ENCODE measurements at regions not wholly inside any gene's neighbourhood (a gene's known extent, or its start where the extent isn't known, plus 50 kb on each side); places are given as distances from the start of the nearest gene placed in this dataset.
A peak's percentile ranks its signal among the peaks of the same experiment; 100 is the strongest.

GRCh38 chr2:215611609-215612386, 175.9 kb upstream of the FN1 start (continued):
- TF ChIP-seq HDAC1 (CRISPR knock-in tag; IDR thresholded peaks at IDR 0.05) (no peak), AKAP8 (CRISPR knock-in tag; IDR thresholded peaks at IDR 0.05) (no peak), ZNF10 (CRISPR knock-in tag; IDR thresholded peaks at IDR 0.05; ENCODE audit: borderline replicate concordance, low read depth) (no peak), KDM5B (CRISPR knock-in tag; IDR thresholded peaks at IDR 0.05; ENCODE audit: borderline replicate concordance) (no peak), KLF6 (CRISPR knock-in tag; IDR thresholded peaks at IDR 0.05) (no peak), AKNA (CRISPR knock-in tag; IDR thresholded peaks at IDR 0.05; ENCODE audit: borderline replicate concordance) (no peak), ZNF33B (CRISPR knock-in tag; IDR thresholded peaks at IDR 0.05) (no peak), RAD51 (IDR thresholded peaks at IDR 0.05; ENCODE audit: borderline replicate concordance) (no peak), NKX3-1 (CRISPR knock-in tag; IDR thresholded peaks at IDR 0.05) (no peak), ZNF660 (CRISPR knock-in tag; IDR thresholded peaks at IDR 0.05; ENCODE audit: borderline replicate concordance, low read depth) (no peak), ZFP82 (CRISPR knock-in tag; IDR thresholded peaks at IDR 0.05; ENCODE audit: borderline replicate concordance) (no peak), JUN (CRISPR knock-in tag; IDR thresholded peaks at IDR 0.05) (no peak), ATF3 (CRISPR knock-in tag; IDR thresholded peaks at IDR 0.05) (no peak), ZBTB26 (CRISPR knock-in tag; IDR thresholded peaks at IDR 0.05; ENCODE audit: borderline replicate concordance) (no peak), FUBP1 (CRISPR knock-in tag; IDR thresholded peaks at IDR 0.05; ENCODE audit: borderline replicate concordance) (no peak), KLF16 (CRISPR knock-in tag; IDR thresholded peaks at IDR 0.05) (peak in 1 of 2 experiments; percentile 32; a peak in 1 of 4 replicates), SOX6 (IDR thresholded peaks at IDR 0.05) (no peak), SOX6 (CRISPR knock-in tag; IDR thresholded peaks at IDR 0.05) (peak; percentile 66; the same call in 1 of the 2 replicates), ZBTB8A (CRISPR knock-in tag; IDR thresholded peaks at IDR 0.05; ENCODE audit: borderline replicate concordance, low read depth) (no peak), ZNF775 (CRISPR knock-in tag; IDR thresholded peaks at IDR 0.05; ENCODE audit: borderline replicate concordance) (no peak), LCORL (IDR thresholded peaks at IDR 0.05) (no peak), LCORL (CRISPR knock-in tag; IDR thresholded peaks at IDR 0.05) (no peak)

Data from HepG2 (cell line).